ENCODE measurements at regions not wholly inside any gene's neighbourhood (a gene's known extent, or its start where the extent isn't known, plus 50 kb on each side); places are given as distances from the start of the nearest gene placed in this dataset.

DNA sequence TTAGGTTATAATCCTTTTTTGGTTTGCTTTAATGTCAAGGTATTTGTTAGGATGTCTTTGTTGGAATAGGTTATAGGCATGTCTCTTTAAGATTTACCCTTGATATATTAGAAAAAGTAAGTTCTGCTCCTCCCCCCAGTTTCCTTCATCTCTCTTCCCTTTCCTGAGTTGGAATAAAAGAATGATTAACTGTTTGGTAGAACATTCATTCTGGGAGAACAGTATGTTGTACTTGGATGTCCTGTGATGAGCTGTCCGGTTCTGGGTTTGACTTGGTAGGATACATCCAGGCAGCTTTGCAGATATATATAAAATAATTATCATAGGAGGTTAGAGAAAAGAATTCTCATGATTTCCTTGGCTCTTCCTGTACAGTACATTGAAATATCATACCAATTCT is 199.6 kb upstream of the RREB1 start:
- TF ChIP-seq, protein P1, sequence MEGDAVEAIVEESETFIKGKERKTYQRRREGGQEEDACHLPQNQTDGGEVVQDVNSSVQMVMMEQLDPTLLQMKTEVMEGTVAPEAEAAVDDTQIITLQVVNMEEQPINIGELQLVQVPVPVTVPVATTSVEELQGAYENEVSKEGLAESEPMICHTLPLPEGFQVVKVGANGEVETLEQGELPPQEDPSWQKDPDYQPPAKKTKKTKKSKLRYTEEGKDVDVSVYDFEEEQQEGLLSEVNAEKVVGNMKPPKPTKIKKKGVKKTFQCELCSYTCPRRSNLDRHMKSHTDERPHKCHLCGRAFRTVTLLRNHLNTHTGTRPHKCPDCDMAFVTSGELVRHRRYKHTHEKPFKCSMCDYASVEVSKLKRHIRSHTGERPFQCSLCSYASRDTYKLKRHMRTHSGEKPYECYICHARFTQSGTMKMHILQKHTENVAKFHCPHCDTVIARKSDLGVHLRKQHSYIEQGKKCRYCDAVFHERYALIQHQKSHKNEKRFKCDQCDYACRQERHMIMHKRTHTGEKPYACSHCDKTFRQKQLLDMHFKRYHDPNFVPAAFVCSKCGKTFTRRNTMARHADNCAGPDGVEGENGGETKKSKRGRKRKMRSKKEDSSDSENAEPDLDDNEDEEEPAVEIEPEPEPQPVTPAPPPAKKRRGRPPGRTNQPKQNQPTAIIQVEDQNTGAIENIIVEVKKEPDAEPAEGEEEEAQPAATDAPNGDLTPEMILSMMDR (IDR thresholded peaks at IDR 0.05; ENCODE audit: poor library complexity), result no peak
- TF ChIP-seq EZH2 (IDR thresholded peaks at IDR 0.05; ENCODE audit: borderline replicate concordance) (no peak), EZH2phosphoT487 (IDR thresholded peaks at IDR 0.05; ENCODE audit: low read depth, severe bottlenecking, unreplicated experiment) (no peak)
